Hepatocyte (in vitro differentiated cells): ENCODE measurements at regions not wholly inside any gene's neighbourhood (a gene's known extent, or its start where the extent isn't known, plus 50 kb on each side); places are given as distances from the start of the nearest gene placed in this dataset.

Source experiments
- DNase-seq: peaks from one replicate; pipeline ENCODE4 v3.0.0-alpha.2; 2016; ENCODE audit warnings: low spot score
- H2AFZ ChIP-seq: fragments of 200-600 bp; sonication (generic); 2 replicates; pipeline ENCODE4 v1.6.0; 2016; ENCODE audit warnings: antibody characterized with exemption, mild to moderate bottlenecking
- H3K27ac ChIP-seq: fragments of 200-600 bp; sonication (generic); 2 replicates; pipeline ENCODE4 v1.5.1; 2016; ENCODE audit warnings: mild to moderate bottlenecking
- H3K27me3 ChIP-seq: fragments of 200-600 bp; sonication (generic); 2 replicates; pipeline ENCODE4 v1.6.1; 2016
- H3K36me3 ChIP-seq: fragments of 200-600 bp; sonication (generic); replicated peaks from 2 replicates; pipeline ENCODE4 v1.5.1; 2016; ENCODE audit warnings: low read depth; ENCODE audit not compliant: insufficient read depth
- H3K4me1 ChIP-seq: fragments of 200-600 bp; sonication (generic); 2 replicates; pipeline ENCODE4 v1.5.1; 2016; ENCODE audit warnings: mild to moderate bottlenecking, moderate library complexity; ENCODE audit not compliant: insufficient read depth
- H3K4me2 ChIP-seq: fragments of 200-600 bp; sonication (generic); 2 replicates; pipeline ENCODE4 v1.6.0; 2016
- H3K4me3 ChIP-seq: fragments of 200-600 bp; sonication (generic); 2 replicates; pipeline ENCODE4 v1.5.1; 2016; ENCODE audit warnings: mild to moderate bottlenecking
- H3K79me2 ChIP-seq: fragments of 200-600 bp; sonication (generic); 2 replicates; pipeline ENCODE4 v1.6.0; 2017; ENCODE audit warnings: mild to moderate bottlenecking
- H3K9me2 ChIP-seq: fragments of 200-600 bp; sonication (generic); replicated peaks from 2 replicates; pipeline ENCODE4 v1.6.0; 2017; ENCODE audit warnings: mild to moderate bottlenecking; ENCODE audit not compliant: insufficient read depth
- H3K9me3 ChIP-seq: fragments of 200-600 bp; sonication (generic); 2 replicates; pipeline ENCODE4 v1.5.1; 2016; ENCODE audit warnings: low read depth, mild to moderate bottlenecking
- H4K20me1 ChIP-seq: fragments of 200-600 bp; sonication (generic); 2 replicates; pipeline ENCODE4 v1.6.0; 2016; ENCODE audit warnings: mild to moderate bottlenecking; ENCODE audit not compliant: insufficient read depth, poor library complexity, severe bottlenecking
- EZH2 ChIP-seq: fragments of 200-600 bp; sonication (generic); IDR thresholded peaks from 2 replicates; pipeline ENCODE4 v1.6.1; 2016; ENCODE audit warnings: antibody characterized with exemption, mild to moderate bottlenecking, borderline replicate concordance
- EZH2phosphoT487 ChIP-seq: fragments of 200-600 bp; sonication (generic); IDR thresholded peaks from one replicate; pipeline ENCODE4 v1.6.1; 2018; ENCODE audit warnings: antibody characterized with exemption, mild to moderate bottlenecking, low read depth, moderate library complexity; ENCODE audit not compliant: unreplicated experiment, severe bottlenecking
- WGBS: methylation state at CpG from one replicate; pipeline ENCODE4 v1.1.6; 2016; ENCODE audit warnings: low lambda C conversion rate; ENCODE audit errors: missing lambda C conversion rate; 5-methylcytosine and 5-hydroxymethylcytosine counted together
- TF ChIP-seq, protein P1 (sequence below): fragments of 200-600 bp; sonication (generic); IDR thresholded peaks from 2 replicates; pipeline ENCODE4 v1.5.1; 2016; ENCODE audit warnings: antibody characterized with exemption, mild to moderate bottlenecking; ENCODE audit not compliant: poor library complexity

DNA sequence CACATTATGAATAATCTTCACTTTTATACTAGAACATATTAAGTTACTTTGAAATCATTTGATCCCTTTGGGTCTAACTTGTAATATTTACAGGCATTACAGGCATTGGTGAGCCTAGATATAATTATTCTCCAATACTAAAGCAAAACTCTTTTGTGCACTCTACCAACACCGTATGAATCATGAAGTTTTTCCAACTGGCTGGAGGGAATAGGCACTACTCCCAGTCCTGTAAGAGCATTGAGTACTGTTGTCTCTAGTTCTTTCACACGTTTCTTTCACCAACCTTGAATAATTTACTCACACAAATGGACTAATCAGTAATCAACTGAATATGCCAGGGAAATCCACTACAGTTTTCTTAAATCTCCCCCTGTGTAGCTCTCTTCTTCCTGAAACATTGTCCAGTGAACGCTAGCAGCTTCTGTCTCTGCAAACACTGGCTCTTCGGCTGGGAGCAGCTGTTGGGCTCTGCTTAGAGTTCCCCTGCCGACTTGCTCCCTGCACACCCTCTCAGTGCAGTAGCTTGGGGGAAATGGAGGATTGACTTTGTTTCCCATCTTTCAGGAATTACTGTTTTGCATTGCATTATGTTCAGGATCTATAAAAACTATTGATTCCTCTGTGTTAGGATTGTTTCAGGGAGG lies 476.7 kb downstream of the RFC3 start:
- no peaks in the 10 kb centered on the region for H3K9me3 ChIP-seq
- no peaks in the 10 kb centered on the region for H4K20me1 ChIP-seq
- no peak for TF ChIP-seq EZH2
- TF ChIP-seq EZH2phosphoT487: no peak
- TF ChIP-seq, protein P1, sequence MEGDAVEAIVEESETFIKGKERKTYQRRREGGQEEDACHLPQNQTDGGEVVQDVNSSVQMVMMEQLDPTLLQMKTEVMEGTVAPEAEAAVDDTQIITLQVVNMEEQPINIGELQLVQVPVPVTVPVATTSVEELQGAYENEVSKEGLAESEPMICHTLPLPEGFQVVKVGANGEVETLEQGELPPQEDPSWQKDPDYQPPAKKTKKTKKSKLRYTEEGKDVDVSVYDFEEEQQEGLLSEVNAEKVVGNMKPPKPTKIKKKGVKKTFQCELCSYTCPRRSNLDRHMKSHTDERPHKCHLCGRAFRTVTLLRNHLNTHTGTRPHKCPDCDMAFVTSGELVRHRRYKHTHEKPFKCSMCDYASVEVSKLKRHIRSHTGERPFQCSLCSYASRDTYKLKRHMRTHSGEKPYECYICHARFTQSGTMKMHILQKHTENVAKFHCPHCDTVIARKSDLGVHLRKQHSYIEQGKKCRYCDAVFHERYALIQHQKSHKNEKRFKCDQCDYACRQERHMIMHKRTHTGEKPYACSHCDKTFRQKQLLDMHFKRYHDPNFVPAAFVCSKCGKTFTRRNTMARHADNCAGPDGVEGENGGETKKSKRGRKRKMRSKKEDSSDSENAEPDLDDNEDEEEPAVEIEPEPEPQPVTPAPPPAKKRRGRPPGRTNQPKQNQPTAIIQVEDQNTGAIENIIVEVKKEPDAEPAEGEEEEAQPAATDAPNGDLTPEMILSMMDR: no peak
- H3K79me2 ChIP-seq: no peaks in the 10 kb centered on the region
- peak overlapping the region; percentile 72 for H2AFZ ChIP-seq
- no peak overlapping the region for H3K27ac ChIP-seq
- no peaks in the 10 kb centered on the region for H3K27me3 ChIP-seq
- H3K36me3 ChIP-seq: no peaks in the 10 kb centered on the region
- no peak overlapping the region for H3K4me2 ChIP-seq
- no peaks in the 10 kb centered on the region for H3K4me1 ChIP-seq
- DNase-seq: no peak
- H3K9me2 ChIP-seq: no peaks in the 10 kb centered on the region
- H3K4me3 ChIP-seq: no peak overlapping the region
- 49% methylated on average over 5 of the region's 5 CpGs for WGBS

DNA sequence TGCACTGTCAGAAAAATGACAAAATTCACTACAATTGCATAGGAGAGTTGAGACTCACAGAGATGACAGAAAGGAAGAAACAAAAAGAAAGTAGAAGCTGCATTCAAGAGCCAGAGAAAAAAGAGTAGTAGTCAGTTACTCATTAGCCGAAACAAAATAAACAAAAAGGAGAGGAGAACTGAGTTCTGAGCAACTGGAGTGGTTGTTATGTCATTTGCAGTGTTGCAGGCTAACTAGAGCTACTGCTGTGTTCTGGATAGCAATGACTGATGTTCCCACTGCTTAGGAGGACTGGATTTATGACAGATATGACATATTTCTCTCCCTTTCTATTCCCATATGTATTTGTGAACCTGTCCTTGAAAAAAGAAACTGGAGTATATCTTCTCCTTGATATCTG lies 482.6 kb downstream of the RFC3 start:
- H3K4me3 ChIP-seq: peak overlapping the region; percentile 24
- H3K4me2 ChIP-seq: peak overlapping the region; percentile 66

DNA sequence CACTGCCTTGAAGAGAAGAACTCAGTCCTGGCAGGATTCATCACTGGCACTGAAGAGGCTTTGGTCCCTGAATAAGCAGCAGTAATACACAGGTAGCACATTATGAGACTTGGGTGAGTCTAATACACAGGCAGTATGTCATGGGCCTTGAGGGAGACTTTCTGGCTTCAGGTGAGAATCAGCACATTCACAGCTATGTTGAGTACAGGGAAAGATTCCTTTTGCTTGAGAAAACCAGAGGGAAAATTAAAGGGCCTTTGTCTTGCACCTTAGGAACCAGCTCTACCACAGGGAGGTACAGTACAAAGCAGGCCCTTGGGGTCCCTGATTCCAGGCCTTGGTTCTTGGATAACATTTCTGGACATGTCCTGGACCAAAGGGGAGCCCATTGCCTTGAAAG lies 484.6 kb downstream of the RFC3 start:
- H3K4me1 ChIP-seq: no peaks in the 10 kb centered on the region
- no peak for DNase-seq
- H3K9me3 ChIP-seq: no peaks in the 10 kb centered on the region
- no peaks in the 10 kb centered on the region for H3K9me2 ChIP-seq
- no peak overlapping the region for H2AFZ ChIP-seq
- TF ChIP-seq EZH2phosphoT487: no peak
- no peak overlapping the region for H3K27ac ChIP-seq
- no peak overlapping the region for H3K4me3 ChIP-seq
- H3K27me3 ChIP-seq: no peaks in the 10 kb centered on the region
- H4K20me1 ChIP-seq: no peaks in the 10 kb centered on the region
- H3K36me3 ChIP-seq: no peaks in the 10 kb centered on the region
- no peaks in the 10 kb centered on the region for H3K79me2 ChIP-seq
- H3K4me2 ChIP-seq: no peak overlapping the region

More for the DNA sequence above, 482.6 kb downstream of the RFC3 start:
- H4K20me1 ChIP-seq: no peaks in the 10 kb centered on the region
- no peak overlapping the region for H3K27ac ChIP-seq
- H3K27me3 ChIP-seq: no peaks in the 10 kb centered on the region
- no peaks in the 10 kb centered on the region for H3K36me3 ChIP-seq
- no peaks in the 10 kb centered on the region for H3K4me1 ChIP-seq
- no peaks in the 10 kb centered on the region for H3K9me2 ChIP-seq
- H2AFZ ChIP-seq: no peak overlapping the region
- 39% methylated on average over 1 of the region's 1 CpG for WGBS
- peak; percentile 30 for DNase-seq
- H3K79me2 ChIP-seq: no peaks in the 10 kb centered on the region
- TF ChIP-seq EZH2phosphoT487: no peak
- no peaks in the 10 kb centered on the region for H3K9me3 ChIP-seq

DNA sequence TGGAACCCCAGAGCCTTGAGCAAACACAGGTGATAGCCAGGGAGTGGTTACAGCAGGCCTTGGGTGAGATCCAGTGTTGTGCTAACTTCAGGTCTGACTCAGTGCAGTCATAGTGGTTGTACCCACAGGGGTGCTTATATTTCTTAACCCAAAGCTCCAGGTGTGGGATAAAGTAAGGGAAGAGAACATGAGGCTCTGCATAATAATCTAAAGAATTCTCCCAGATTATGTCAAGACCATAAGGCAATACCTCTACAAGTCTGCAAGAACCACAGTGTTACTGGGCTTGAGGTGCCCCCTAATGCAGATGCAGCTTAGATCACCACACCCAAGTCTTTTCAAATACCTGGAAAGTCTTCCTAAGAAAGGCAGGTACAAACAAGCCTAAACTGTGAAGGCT lies 485.4 kb downstream of the RFC3 start:
- H3K9me2 ChIP-seq: no peaks in the 10 kb centered on the region
- H3K4me1 ChIP-seq: no peaks in the 10 kb centered on the region
- no peaks in the 10 kb centered on the region for H3K9me3 ChIP-seq
- no peak overlapping the region for H3K4me3 ChIP-seq
- no peak for TF ChIP-seq EZH2phosphoT487
- TF ChIP-seq, protein P1: no peak
- TF ChIP-seq EZH2: no peak
- H3K27ac ChIP-seq: no peak overlapping the region
- no peaks in the 10 kb centered on the region for H3K27me3 ChIP-seq
- no peaks in the 10 kb centered on the region for H3K36me3 ChIP-seq
- no peak overlapping the region for H2AFZ ChIP-seq
- DNase-seq: peak; percentile 18
- H3K79me2 ChIP-seq: no peaks in the 10 kb centered on the region
- H3K4me2 ChIP-seq: no peak overlapping the region
- H4K20me1 ChIP-seq: no peaks in the 10 kb centered on the region

DNA sequence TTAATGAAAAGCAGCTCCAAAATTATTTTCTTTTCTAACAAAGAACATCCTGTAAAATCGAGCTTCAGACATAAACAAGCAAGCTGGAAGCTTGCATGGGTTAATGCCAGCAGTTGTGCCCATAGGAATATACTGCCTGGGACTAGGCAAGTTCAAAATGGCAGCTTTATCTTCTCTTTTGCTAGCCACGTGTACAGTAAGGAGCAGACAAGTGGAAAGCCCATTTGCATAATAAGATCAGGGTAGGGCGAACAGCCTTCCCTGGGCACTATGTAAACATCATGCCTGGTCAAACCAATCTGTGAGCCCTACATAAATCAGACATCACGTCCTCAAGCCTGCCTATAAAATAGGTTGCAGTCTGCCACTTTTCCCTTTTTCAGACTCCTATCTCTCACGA lies 489.7 kb downstream of the RFC3 start:
- TF ChIP-seq EZH2phosphoT487 (no peak), EZH2 (no peak)
- TF ChIP-seq, protein P1: no peak
- H3K4me3 ChIP-seq: no peak overlapping the region
- no peak overlapping the region for H3K4me2 ChIP-seq
- H3K79me2 ChIP-seq: no peaks in the 10 kb centered on the region
- no peaks in the 10 kb centered on the region for H3K27me3 ChIP-seq
- no peaks in the 10 kb centered on the region for H3K36me3 ChIP-seq
- no peaks in the 10 kb centered on the region for H3K9me2 ChIP-seq
- no peak overlapping the region for H3K27ac ChIP-seq
- no peak for DNase-seq
- H3K4me1 ChIP-seq: no peaks in the 10 kb centered on the region
- no peak overlapping the region for H2AFZ ChIP-seq
- no peaks in the 10 kb centered on the region for H3K9me3 ChIP-seq
- 56% methylated on average over 5 of the region's 5 CpGs for WGBS
- no peaks in the 10 kb centered on the region for H4K20me1 ChIP-seq
